GF-D8 (cell line): ENCODE measurements at regions not wholly inside any gene's neighbourhood (a gene's known extent, or its start where the extent isn't known, plus 50 kb on each side); places are given as distances from the start of the nearest gene placed in this dataset.

Experiments
- DNase-seq: peaks from one replicate; lab custom pipeline; 2025; lab: John Stamatoyannopoulos, UW

DNA sequence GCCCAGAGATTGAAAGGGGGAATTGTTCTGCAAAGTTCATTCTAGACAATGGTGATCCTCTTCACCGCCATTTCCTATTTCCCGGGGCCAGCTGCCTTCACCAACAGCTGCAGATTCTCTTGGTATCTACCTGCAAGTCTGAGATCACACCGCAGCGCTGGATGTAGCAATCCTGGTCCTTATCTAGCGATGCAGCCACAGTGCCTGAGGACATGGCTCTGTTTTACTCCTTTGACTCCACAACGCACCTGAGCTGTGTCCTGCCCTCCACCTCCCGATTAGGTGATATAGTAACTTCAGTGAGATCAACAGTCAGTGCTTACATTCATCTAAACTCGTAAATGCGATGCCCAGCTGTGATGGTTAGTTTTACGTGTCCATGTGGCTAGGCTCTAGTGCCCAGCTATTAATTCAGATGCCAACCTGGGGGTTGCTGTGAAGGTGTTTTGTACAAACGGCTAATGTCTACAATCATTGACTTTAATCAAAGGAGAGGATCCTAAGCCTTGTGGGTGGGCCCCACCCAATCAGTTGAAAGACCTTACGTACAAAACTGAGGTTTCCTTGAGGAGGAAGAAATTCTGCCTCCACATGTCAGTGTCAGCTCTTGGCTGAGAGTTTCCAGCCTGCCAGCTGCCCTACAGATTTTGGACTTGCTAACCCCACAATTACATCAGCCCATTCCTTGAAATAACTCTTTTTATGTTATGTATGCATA lies 189.8 kb downstream of the SH3BP4 start:
- no peak for DNase-seq

DNA sequence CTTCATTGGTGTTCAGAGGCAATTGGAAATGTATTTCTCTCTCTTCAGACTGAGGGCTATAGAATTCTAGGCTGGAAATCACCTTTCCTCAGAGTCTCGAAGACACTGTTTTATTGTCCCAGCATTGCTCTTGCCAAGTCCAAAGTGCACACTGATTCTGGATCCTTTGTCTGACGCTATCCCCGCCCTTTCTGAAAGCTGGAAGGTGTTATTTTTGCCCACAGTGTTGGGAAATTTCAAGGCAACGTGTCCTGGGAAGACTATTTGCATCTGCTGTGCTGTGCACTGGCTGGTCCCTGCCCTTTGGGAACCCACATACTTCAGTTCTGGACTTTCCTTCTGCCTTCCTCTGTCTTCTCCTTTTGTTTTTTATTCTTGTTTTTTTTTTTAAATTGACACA lies 190.8 kb downstream of the SH3BP4 start:
- DNase-seq, result no peak

DNA sequence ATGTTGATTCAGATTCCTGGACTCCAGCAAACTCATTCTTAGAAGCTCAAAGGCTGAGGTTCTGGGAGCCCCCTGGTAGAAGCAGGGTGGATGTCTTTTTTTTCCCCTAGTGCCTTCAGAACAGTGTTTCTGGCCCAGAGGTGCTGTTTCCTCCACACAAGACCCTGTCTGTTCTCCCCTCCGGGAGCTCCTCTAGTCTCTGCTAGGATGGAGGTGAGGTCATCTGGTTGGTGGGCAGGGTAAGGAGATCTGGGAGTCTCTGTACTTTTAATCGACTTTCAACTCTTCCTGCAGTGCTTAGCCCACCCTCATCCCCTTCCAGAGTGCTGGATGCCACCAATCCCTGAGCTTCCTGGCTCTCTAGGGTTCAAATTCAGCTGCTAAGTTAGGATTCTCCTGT lies 192.0 kb downstream of the SH3BP4 start:
- DNase-seq, result no peak

DNA sequence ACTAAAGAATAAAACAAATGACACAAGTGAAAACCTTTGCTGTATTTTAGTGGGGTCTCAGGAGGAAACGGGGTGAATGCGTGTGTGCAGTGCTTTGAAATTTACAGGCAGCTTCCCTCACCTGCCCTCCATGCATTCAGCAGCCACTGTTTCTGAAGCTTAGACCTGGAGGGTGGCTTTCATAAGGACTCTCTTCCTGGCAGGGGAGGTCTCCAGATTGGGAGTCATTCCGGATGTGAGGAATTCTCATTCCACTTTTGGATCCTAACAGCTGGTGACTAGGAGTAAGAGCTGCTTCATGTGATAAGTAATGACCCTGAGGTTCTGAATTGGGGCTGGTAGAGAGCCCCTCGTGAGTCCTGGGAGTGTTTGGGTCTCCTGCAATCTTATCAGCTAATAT lies 192.5 kb downstream of the SH3BP4 start:
- no peak for DNase-seq

DNA sequence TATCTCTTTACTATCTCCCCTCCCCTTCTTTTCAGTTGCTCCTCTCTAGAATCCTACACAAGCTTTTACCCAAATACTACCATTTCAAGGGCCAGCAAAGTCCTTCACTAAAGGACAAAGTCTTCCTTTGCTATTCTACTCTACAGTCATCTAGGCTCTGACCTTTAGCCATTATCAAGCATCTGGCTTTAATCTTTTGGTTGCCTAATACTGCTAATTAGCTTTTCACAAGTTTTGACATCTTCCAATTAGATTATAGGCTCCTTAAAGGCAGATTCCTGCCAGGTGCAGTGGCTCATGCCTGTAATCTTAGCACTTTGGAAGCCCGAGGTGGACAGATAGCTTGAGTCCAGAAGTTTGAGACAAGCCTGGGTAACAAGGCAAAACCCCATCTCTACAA lies 194.4 kb downstream of the SH3BP4 start:
- no peak for DNase-seq

DNA sequence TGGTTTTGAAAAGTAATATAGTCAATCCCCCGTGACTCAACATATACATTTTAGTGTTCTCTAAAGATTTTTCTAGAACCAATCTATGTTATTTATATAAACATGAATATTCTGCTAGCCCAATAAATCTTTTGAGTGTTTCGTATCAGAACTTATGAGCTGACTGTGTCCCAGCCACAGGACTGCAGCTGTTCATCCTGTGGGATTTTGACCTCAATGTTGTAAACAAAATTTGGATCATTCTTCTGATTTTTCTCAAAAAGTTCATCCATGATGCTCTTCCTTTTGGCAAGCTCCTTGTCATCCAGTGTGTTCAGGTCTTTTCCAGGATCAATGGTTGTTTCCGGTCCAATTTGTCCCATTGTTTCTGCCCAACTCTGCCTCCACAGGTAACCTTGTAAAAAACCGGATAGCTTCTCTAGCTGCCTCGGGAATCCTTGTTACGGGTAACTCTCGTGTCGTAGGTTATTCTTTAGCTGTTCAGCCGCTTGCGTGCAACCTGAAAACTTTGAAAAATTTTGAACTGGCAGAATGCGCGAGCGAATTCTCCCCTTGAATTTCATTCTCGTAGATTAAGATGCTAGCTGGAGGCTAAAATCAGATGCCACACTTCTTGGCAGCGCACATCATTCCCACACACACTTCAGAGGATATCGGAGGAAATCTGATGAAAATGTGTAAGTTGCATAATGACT lies 195.2 kb downstream of the SH3BP4 start:
- DNase-seq, result no peak

DNA sequence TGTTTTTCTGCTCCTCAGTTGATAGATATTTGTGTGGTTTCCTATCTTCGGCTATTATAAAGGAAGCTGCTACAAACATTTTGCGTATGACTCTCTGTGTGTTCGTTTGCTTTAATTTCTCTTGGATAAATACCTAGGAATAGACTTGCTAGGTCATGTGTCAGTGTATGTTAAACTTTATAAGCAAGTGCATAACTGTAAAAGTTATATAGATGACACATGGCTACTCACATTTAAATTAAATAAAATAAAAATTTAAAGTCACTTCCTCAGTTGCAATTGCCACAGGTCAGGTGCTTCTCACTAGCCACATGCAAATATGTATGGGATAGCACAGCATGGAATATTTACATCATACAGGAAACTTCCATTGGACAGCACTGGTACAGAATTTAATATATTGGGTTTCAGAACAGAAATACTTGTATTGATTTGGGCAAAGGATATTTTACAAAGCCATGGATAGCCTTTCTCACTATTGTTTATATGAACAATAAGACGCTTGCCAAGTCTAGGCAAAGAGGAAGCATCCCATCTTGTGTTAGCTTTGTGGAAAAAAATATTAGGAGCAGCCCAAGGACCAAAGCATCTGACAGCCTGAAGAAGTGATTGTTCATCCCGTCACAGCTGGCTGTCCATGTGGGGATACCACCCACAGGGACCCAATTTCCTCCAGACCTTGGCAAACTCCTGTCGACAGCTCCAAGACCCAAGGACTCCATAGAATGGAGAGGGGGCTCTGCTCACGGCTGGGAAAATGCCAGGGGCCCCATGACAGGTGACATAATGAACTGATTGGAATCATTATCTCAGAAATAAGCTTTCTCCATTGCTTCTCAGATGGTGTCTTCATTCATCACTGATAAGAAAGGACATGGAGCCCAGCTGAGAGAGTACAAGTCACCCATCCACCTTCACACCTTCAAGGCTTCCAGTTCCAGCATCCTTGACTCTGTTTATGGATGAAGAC lies 196.7 kb downstream of the SH3BP4 start:
- no peak for DNase-seq

DNA sequence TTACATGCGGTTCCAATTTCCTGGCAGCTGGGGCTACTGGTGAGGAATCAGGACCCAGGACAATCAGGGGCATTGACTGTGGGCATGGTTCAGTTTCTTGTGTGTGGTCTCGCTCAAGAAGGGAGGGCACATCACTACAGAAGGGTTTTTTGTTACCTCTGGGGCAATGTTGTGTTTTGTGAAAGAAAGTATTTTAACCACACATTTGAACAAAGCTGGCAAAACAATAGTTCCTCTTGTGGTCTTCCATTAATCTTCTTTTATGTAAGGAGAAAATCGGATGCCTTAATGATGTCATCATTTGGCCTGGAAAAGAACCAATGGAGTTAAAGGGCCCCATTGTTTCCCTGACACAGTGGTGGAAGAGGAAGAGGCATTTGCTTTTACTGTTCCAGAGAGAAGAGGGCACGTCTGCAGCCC lies 197.4 kb downstream of the SH3BP4 start:
- no peak for DNase-seq

DNA sequence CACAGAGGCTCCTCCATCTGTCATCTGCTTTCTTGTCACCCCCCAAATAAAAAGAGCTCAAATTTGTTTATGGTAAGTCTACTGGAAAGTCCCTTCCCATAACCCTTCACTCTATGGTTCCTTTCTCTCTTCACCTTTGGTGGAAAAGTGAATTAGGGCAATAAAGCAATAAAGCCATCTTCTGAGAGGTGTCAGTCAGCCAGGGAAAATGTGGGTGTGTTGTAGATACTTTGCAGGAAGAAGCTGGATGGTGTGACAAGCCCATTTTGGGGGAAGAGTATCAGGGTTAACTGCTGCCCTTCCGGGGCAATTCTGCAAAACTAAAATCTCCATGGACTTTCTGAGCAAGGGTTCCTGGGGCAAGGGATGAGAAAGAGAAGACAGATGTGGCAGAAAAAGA lies 197.9 kb downstream of the SH3BP4 start:
- no peak for DNase-seq

DNA sequence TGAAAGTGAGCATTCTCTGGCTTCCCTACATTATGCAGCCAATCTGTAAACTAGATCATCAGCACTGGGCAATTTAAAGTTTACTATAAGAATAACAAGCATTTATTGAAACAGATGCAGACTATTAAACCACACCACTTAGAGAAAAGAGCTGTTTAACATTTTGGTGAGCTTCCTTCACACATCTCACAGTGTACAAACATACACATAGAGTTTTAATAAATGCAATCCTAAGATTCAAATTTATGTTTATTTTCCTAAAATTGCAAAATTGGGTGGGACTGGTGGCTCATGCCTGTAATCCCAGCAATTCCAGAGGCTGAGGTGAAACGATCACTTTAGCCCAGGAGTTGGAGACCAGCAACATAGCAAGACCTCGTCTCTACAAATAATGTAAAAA lies 199.3 kb downstream of the SH3BP4 start:
- DNase-seq, result no peak

DNA sequence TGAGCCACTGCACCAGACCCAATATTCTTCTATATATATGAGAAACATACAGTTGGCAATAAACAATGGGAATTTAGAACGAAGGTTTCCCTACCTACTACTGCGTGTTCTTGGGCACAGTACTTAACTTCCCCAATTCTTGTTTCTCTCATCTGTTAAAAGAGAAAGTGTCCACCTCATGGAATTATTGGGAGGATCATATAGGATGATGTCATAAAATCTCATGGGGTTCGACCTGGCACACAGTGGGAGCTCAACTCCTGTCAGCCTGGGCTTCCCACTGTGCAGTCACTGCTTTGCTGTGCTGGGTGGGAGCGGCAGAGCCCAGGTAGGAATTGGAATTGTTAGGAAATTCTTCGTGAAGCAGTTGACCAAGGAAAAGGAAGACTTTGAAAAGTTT lies 203.3 kb downstream of the SH3BP4 start:
- no peak for DNase-seq

DNA sequence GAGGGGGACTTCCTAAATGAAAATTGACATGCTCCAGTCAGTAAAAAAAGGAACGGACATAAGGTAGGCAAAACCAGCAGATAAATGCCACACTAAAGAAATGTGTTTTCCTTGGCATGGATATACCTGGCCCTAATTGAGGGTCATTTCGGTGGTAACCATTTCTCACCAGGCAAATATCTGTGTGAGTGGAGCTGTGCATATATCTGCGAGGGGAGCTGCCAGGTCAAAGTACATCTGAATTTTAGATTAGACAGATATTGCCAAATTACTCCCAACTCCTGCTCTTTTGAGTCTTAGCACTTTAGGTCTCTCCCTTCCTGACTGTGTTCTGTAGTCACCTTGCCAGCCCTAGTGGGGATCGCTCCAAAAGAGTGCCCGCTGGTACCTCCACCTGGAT lies 204.2 kb downstream of the SH3BP4 start:
- no peak for DNase-seq

DNA sequence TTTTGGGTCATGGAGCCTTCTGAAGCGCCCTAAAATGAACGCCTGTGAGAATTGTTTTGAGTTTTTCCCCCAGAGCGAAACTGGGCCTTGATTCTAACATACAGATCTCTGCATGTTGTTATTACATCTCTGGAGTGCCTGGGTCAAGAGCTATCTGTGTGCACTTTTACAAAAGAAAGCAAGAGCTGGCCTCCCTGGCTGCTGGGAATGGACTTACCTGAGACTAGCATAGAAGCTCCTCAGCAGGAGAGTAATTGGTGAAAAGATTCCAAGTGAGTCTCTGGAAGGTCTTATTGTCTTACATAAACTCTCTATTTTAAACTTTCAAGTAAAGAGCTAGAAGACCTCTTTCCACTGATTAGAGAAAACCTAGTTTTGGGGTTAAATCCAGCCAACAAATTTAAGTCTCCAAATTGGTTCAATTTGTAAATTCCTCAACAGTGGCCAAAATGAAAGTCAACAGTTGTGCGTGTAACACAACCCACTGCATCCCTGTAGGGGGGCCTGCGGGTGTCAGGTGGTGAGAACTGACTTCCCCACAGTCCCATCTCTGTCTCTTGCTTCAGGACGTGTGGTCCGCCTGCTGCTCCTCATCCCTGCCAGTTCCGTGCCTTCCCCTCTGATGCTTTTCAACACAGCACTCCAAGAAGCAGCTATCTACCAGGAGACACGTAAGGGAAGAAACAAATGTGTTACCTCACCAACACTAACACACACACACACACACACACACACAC lies 206.1 kb downstream of the SH3BP4 start:
- DNase-seq, result no peak

DNA sequence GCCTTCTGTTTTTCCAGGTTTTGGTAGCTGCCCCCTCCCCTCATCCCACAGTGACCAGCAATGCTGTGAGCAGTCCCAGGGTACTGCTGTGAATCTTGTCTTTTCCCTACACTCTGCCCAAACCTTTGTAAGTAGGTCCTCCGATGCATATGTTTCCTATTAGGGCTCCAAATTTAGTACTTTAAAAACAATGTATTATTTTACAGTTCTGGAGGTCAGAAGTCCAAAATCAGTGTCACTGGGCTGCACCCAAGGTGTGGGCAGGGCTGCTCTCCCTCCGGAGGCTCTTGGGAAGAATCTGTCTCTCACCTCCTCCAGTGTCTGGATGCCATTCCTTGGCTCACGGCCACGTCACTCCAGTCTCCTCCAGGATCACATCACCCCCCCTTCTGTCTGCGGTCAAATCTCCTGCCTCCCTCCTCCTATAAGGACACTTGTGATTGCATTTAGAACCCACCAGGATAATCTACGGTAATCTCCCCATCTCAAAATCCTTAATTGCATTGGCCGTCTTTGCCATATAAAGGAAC lies 208.5 kb downstream of the SH3BP4 start:
- no peak for DNase-seq

DNA sequence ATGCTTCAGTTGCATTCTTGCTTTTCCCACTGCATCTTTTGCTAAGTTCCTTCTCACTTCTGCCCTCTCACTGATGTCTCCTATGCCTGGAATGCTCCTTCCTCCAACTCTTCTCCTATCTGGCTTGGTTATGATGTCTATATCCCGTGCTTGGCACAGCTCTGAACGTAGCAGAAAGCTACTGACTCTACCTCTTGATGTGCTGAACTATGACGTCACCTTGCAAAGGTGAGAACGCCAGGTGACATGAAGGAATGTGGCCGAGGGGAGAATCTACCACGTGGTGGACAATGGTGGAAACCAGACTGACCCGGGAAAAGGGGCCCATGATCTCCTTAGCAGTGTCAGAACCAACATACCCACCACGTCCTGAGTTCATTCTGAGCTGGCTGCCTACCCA lies 209.7 kb downstream of the SH3BP4 start:
- no peak for DNase-seq

DNA sequence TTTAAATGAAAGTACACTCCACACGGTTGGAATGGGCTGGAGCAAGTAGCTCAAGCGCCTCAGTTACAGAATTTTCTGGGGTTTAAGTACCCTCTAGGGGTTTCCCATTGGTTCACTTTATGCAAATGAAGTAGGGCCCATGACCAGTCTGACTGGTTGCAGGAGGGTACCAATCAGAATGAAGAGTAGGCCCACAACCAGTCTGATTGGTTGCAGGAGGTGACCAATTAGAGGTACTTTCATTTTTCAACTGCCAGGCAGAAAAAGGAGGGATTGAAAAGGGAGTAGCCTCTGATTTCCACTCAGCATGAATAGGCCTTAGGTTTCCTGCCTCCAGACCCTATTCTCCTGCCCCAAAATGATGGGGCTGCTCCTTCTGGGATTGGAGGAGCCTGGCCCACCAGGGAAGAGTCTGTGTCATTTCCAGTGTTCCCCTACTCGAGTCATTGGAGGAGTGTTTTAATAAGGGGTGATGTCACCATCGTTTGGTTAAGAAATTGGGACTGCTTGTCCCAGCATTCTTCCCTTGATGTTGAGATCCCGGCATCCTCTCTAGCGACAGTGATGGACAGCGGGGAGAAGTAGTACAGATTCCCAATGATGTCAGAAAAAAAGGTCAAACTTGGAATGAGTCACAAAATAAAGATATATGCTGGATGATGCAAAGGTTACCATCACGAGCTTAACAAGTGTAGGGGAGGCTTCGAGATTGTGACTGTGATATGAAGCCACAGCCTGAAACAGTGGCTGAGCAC lies 210.4 kb downstream of the SH3BP4 start:
- no peak for DNase-seq

DNA sequence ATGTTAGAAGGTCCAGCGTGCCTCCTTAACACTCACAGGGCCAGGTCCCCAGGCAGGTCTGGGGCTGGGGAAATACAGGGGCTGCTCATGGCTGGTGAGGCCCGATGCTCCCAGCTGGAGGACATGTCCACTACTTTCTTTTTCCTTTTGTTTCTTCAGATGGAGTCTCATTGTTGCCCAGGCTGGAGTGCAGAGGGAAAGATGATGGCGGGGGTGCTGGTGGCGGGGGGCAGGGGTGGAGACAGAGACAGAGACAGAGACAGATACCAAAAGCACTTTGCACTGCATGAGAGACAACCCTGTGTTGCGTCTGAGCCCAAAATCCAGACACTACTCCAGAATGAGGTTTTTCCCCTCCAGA lies 211.0 kb downstream of the SH3BP4 start:
- no peak for DNase-seq

DNA sequence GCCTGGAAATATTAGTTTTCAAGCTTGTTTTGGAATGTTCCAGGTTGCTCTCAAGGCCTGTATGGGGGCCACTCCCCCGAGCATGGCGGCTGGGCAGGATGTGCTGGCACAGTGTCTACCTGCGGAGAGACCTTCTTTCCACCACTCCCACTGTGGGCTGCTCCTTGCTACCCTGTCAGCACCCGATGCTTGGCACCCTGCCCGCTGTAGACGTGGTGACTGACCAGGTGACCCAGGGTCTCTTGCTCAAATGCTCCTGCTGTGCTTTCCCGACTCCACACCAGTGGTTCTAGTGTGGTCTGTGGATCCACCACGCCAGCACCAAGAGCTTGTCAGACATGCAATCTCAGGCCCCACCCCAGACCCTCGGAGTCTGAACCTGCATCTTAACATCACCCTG lies 213.3 kb downstream of the SH3BP4 start:
- no peak for DNase-seq

DNA sequence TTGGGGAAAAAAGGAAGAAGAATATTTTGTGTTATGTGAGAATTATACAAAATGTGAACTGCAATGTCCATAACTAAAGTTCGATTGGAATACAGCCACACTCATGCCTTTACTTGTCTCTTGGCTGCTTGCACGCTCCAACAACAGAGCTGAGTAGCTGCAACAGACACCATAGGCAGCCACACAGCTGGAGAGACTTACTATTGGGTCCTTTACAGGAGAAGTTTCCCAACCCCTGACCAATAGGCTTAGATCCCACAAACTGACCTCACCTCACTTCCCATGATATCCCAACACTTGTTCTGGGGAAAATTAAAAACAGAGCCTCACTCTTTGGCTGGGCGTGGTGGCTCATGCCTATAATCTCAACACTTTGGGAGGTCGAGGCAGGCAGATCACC lies 213.8 kb downstream of the SH3BP4 start:
- DNase-seq, result no peak

DNA sequence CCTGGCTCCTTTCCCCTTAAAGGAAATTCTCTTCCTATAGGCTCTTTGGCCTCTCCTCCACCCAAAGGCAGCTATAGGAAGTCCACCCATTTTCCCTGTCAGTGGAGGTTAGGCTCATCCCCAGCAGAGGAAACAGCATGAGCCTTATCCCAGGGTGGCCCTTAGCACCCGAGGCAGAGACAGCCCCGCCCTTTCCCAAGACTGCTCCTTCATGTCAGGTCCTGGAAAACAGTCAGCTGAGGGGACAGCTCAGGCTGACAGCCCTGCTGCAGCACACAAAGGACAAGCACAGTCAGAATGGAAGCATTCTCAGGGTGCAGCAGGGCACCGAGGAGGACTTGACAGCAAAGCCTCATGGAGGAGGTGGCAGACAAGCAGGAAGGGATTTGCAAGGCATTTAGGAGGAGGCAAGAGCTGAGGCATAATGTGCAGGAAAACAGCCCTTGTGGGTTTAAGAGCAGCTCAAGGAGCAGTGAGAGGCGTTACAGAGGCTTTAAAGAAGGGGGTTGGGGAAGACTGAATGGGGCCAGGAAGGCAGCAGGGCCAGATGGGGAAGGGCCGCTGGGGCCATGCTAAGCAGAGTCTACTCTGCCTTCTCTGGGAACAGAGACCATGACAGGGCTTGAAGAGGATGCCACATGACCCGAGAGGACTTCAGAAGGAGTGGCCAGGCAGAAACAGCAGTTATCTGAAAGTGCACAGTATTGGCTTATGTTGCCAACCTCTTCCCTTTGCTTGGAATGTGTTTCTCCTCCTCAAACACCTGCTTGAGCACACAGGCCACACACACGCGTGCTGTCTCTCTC lies 216.6 kb downstream of the SH3BP4 start:
- DNase-seq, result no peak
